ENCODE measurements at regions not wholly inside any gene's neighbourhood (a gene's known extent, or its start where the extent isn't known, plus 50 kb on each side); places are given as distances from the start of the nearest gene placed in this dataset.

- Histone ChIP-seq H3K27ac (ENCODE audit: control insufficient read depth, insufficient read depth) (no peak overlapping the region), H3K4me3 (no peak overlapping the region), H3K36me3 (ENCODE audit: control insufficient read depth in 2 of 2, insufficient read depth in 2 of 2, low read length in 1 of 2) (no peaks in the 10 kb centered on the region), H3K9me3 (replicated peaks; ENCODE audit: control insufficient read depth, insufficient read depth, low read length) (no peaks in the 10 kb centered on the region), H4K20me1 (ENCODE audit: control insufficient read depth, insufficient read depth) (no peaks in the 10 kb centered on the region), H3K27me3 (replicated peaks in 1 of 2; ENCODE audit: control insufficient read depth in 2 of 2, insufficient read depth in 2 of 2, low read length in 1 of 2) (peaks cover 0 to 3% of the 10 kb centered on the region in 2 experiments; a peak in 2 of 4 replicates), H3K4me2 (ENCODE audit: control insufficient read depth, insufficient read depth) (no peak overlapping the region), H3K79me2 (ENCODE audit: control insufficient read depth, insufficient read depth, low read length) (no peaks in the 10 kb centered on the region), H2AFZ (ENCODE audit: control insufficient read depth, low read depth, low read length) (no peak overlapping the region), H3K9ac (ENCODE audit: control insufficient read depth, insufficient read depth, low read length) (no peak overlapping the region), H3K4me1 (ENCODE audit: control insufficient read depth, insufficient read depth, low read length) (no peaks in the 10 kb centered on the region)
- ChIA-PET CTCF (no interaction called here), RAD21 (ENCODE audit: unreplicated experiment) (no interaction called here), SMC1A (ENCODE audit: uncharacterized antibody, unreplicated experiment) (no interaction called here), POLR2A (no interaction called here)
- WGBS (ENCODE audit: insufficient coverage, insufficient replicate concordance, low lambda C conversion rate, missing lambda C conversion rate) = 51% methylated on average over 4 of the region's 4 CpGs
- DNase-seq (ENCODE audit: low read depth, low spot score) (no peak), FAIRE-seq (no peak), ATAC-seq (no peak)
- intact Hi-C loops (cut with micrococcal nuclease; ENCODE audit: unreplicated experiment) = no loop called here
- BruUV-seq (replicated peaks) = no TSS peak
- TF ChIP-seq WRNIP1 (IDR thresholded peaks at IDR 0.05; ENCODE audit: borderline replicate concordance, low read depth, low read length) = no peak
- no peak for TF ChIP-seq SIN3A (IDR thresholded peaks at IDR 0.05; ENCODE audit: low read depth, low read length)
- TF ChIP-seq ATF7 (IDR thresholded peaks at IDR 0.05; ENCODE audit: low read depth) = no peak
- TF ChIP-seq, protein P1, sequence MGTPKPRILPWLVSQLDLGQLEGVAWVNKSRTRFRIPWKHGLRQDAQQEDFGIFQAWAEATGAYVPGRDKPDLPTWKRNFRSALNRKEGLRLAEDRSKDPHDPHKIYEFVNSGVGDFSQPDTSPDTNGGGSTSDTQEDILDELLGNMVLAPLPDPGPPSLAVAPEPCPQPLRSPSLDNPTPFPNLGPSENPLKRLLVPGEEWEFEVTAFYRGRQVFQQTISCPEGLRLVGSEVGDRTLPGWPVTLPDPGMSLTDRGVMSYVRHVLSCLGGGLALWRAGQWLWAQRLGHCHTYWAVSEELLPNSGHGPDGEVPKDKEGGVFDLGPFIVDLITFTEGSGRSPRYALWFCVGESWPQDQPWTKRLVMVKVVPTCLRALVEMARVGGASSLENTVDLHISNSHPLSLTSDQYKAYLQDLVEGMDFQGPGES (IDR thresholded peaks at IDR 0.05) = no peak
- TF ChIP-seq CHD4 (IDR thresholded peaks at IDR 0.05) = no peak
- TF ChIP-seq, protein P2, sequence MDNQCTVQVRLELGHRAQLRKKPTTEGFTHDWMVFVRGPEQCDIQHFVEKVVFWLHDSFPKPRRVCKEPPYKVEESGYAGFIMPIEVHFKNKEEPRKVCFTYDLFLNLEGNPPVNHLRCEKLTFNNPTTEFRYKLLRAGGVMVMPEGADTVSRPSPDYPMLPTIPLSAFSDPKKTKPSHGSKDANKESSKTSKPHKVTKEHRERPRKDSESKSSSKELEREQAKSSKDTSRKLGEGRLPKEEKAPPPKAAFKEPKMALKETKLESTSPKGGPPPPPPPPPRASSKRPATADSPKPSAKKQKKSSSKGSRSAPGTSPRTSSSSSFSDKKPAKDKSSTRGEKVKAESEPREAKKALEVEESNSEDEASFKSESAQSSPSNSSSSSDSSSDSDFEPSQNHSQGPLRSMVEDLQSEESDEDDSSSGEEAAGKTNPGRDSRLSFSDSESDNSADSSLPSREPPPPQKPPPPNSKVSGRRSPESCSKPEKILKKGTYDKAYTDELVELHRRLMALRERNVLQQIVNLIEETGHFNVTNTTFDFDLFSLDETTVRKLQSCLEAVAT (IDR thresholded peaks at IDR 0.05) = no peak
- no peak for TF ChIP-seq CBX3 (IDR thresholded peaks at IDR 0.05; ENCODE audit: borderline replicate concordance, low read depth)
- TF ChIP-seq STAT1 (conservative IDR thresholded peaks at IDR 0.05) = no peak
- TF ChIP-seq FOXK2 (IDR thresholded peaks at IDR 0.05) = no peak
- no peak for TF ChIP-seq STAT3 (IDR thresholded peaks at IDR 0.05; ENCODE audit: low read depth, low read length)
- TF ChIP-seq PML (IDR thresholded peaks at IDR 0.05; ENCODE audit: low read length) = no peak
- TF ChIP-seq RCOR1 (conservative IDR thresholded peaks at IDR 0.05; ENCODE audit: low read depth, low read length) = no peak
- in situ Hi-C loops (cut with MboI) = no loop called here
Observed at GRCh38 chr7:45359776-45360175, 202.2 kb downstream of the RAMP3 start.

All from GM12878 (cell line).